ENCODE measurements at regions not wholly inside any gene's neighbourhood (a gene's known extent, or its start where the extent isn't known, plus 50 kb on each side); places are given as distances from the start of the nearest gene placed in this dataset.
"Not testable (repeated sequence)": the region's sequence is repeated elsewhere in the genome, so short reads cannot be mapped to it uniquely, and the experiment has no call there.

GRCh38 chr1:147062956-147063355 lies 109.3 kb downstream of the PRKAB2 start:
- DNase-seq (ENCODE audit: low read depth), result no peak

- not testable (repeated sequence) for DNase-seq (ENCODE audit: low read depth)
Measured at GRCh38 chr1:147061880-147062279, 110.4 kb downstream of the PRKAB2 start.

GRCh38 chr1:147053269-147053668 lies 115.1 kb downstream of the NBPF12 start:
- no peak for DNase-seq (ENCODE audit: low read depth)

- DNase-seq (ENCODE audit: low read depth), result no peak
Measured at GRCh38 chr1:147052677-147053076, 114.6 kb downstream of the NBPF12 start.

- no peak for DNase-seq (ENCODE audit: low read depth)
Measured at GRCh38 chr1:147052143-147052542, 114.0 kb downstream of the NBPF12 start.

GRCh38 chr1:147051136-147051535 lies 113.0 kb downstream of the NBPF12 start:
- DNase-seq (ENCODE audit: low read depth), result no peak

GRCh38 chr1:147050654-147051053 lies 112.5 kb downstream of the NBPF12 start:
- no peak for DNase-seq (ENCODE audit: low read depth)

GRCh38 chr1:147046863-147047394 lies 108.8 kb downstream of the NBPF12 start:
- not testable (repeated sequence) for DNase-seq (ENCODE audit: low read depth)

- no peak for DNase-seq (ENCODE audit: low read depth)
Measured at GRCh38 chr1:147046189-147046862, 108.2 kb downstream of the NBPF12 start.
